ENCODE measurements at regions not wholly inside any gene's neighbourhood (a gene's known extent, or its start where the extent isn't known, plus 50 kb on each side); places are given as distances from the start of the nearest gene placed in this dataset.

- no peak for DNase-seq
Measured at GRCh38 chr11:112723676-112724495, 237.3 kb upstream of the NCAM1 start.

GRCh38 chr11:112724496-112724790 is 236.8 kb upstream of the NCAM1 start:
- no peak for DNase-seq

GRCh38 chr11:112725636-112726035 is 235.6 kb upstream of the NCAM1 start:
- DNase-seq = no peak

GRCh38 chr11:112727341-112727841 is 233.8 kb upstream of the NCAM1 start:
- DNase-seq = no peak

GRCh38 chr11:112728288-112728687 is 232.9 kb upstream of the NCAM1 start:
- DNase-seq = no peak

GRCh38 chr11:112728716-112729115 is 232.5 kb upstream of the NCAM1 start:
- DNase-seq = no peak

- DNase-seq = no peak
Measured at GRCh38 chr11:112730591-112730990, 230.6 kb upstream of the NCAM1 start.

GRCh38 chr11:112731538-112731937 is 229.7 kb upstream of the NCAM1 start:
- no peak for DNase-seq

GRCh38 chr11:112732031-112732430 is 229.2 kb upstream of the NCAM1 start:
- no peak for DNase-seq

- DNase-seq = no peak
Measured at GRCh38 chr11:112734207-112734606, 227.0 kb upstream of the NCAM1 start.

- no peak for DNase-seq
Measured at GRCh38 chr11:112735470-112735869, 225.8 kb upstream of the NCAM1 start.

GRCh38 chr11:112744041-112744440 is 217.2 kb upstream of the NCAM1 start:
- no peak for DNase-seq

GRCh38 chr11:112745973-112746372 is 215.2 kb upstream of the NCAM1 start:
- DNase-seq = no peak

- DNase-seq = no peak
Measured at GRCh38 chr11:112748252-112748651, 213.0 kb upstream of the NCAM1 start.

- no peak for DNase-seq
Measured at GRCh38 chr11:112748713-112749543, 212.3 kb upstream of the NCAM1 start.

GRCh38 chr11:112751329-112751728 is 209.9 kb upstream of the NCAM1 start:
- no peak for DNase-seq

GRCh38 chr11:112751772-112752171 is 209.4 kb upstream of the NCAM1 start:
- no peak for DNase-seq

GRCh38 chr11:112752563-112752962 is 208.7 kb upstream of the NCAM1 start:
- DNase-seq = no peak

GRCh38 chr11:112753706-112754105 is 207.5 kb upstream of the NCAM1 start:
- no peak for DNase-seq

GRCh38 chr11:112759418-112759817 is 201.8 kb upstream of the NCAM1 start:
- no peak for DNase-seq

GRCh38 chr11:112760396-112761059 is 200.7 kb upstream of the NCAM1 start:
- DNase-seq = no peak

GRCh38 chr11:112761911-112762706 is 199.1 kb upstream of the NCAM1 start:
- no peak for DNase-seq

GRCh38 chr11:112762707-112763090 is 198.5 kb upstream of the NCAM1 start:
- DNase-seq = no peak
